ENCODE measurements at regions not wholly inside any gene's neighbourhood (a gene's known extent, or its start where the extent isn't known, plus 50 kb on each side); places are given as distances from the start of the nearest gene placed in this dataset.

GRCh38 chr9:109907810-109908458 lies 127.9 kb downstream of the PALM2AKAP2 start:
- TF ChIP-seq CTCF (IDR thresholded peaks at IDR 0.05) = no peak
- TF ChIP-seq POLR2A (IDR thresholded peaks at IDR 0.05) = no peak
- no peak for TF ChIP-seq EP300 (IDR thresholded peaks at IDR 0.05)
- TF ChIP-seq POLR2AphosphoS5 (IDR thresholded peaks at IDR 0.05) = no peak
